GM21576 (cell line): ENCODE measurements at regions not wholly inside any gene's neighbourhood (a gene's known extent, or its start where the extent isn't known, plus 50 kb on each side); places are given as distances from the start of the nearest gene placed in this dataset.
A peak's percentile ranks its signal among the peaks of the same experiment; 100 is the strongest.
"Not testable (repeated sequence)": the region's sequence is repeated elsewhere in the genome, so short reads cannot be mapped to it uniquely, and the experiment has no call there.

ENCODE experiments used
- ATAC-seq: cut with Tn5 transposase; IDR thresholded peaks from one replicate; pipeline ENCODE4 v1.9.1; 2021; ENCODE audit warnings: mild to moderate bottlenecking, moderate library complexity; ENCODE audit not compliant: unreplicated experiment

DNA sequence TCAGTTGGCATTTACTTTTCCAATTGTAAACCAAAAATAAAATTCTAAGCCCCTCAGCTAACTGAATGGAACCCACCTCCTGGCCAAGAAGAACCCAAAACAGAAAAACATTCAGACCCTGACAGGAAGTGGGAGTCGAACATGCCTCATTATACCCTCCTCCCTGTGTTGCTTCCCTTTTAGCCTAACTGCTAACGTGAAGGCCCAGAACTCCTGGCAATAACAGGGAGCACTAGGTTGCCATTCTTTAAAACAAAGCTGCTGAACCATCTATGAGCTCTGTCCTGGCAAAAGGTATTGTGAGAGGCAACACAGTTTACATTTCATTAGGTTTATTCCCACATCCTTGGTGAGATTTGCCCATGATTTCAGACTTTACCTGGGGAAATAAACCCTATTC is 481.4 kb downstream of the CHSY3 start:
- no peak for ATAC-seq

DNA sequence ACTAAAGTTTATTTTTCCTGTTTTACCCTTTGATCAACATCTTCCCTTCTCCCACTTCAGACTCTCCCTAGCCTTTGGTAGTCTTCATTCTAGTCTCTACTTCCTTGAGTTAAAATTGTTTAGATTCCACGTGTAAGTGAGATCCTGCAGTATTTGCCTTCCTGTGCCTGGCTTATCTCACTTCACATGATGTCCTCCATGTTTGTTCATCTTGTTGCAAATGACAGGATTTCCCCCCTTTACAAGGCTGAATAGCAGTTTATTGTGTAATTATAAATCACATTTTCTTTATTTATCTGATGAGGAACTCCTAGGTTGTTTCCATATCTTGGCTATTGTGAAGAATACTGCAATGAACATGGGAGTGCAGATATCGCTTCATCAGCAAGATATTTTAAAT is 461.7 kb downstream of the CHSY3 start:
- ATAC-seq: no peak

- no peak for ATAC-seq
Measured at GRCh38 chr5:130350131-130350530, 445.9 kb downstream of the CHSY3 start.

DNA sequence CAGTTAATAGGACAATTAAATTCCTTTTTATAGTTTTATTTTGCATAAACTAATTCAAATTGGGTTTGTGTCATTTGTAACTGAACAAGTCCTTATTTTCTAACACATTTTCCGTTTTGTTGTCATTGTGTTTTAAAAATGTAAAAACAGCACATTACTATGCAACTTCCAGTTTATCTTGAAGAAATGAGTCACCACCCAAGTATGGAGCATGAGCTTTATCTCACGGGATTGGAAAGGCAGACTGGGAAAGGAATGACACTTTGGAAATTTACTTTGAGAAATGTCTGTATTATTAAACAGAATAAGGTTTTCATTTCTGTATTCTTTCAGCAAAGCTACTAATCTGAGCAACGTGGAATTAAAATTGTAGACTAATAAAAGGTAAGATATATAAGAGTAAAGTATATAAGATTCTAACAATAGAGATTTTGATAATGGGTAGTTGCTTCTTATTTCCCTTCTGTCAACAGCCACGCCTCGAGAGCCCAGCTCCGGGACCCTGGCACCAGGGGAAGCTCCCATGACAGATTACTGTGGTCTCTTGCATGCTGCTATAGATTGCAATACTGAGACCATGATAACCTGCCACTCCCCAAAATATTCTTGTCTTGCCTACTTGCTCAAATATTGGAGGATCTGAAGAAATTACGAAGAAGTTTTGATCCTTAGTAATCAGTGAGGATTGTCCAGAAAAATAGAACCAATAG is 433.1 kb downstream of the CHSY3 start:
- ATAC-seq: no peak

- ATAC-seq: no peak
Measured at GRCh38 chr5:130335117-130335516, 430.9 kb downstream of the CHSY3 start.

- ATAC-seq: no peak
Measured at GRCh38 chr5:130333089-130333488, 428.8 kb downstream of the CHSY3 start.

GRCh38 chr5:130331332-130331731 is 427.1 kb downstream of the CHSY3 start:
- ATAC-seq: no peak

GRCh38 chr5:130324953-130325671 is 420.8 kb downstream of the CHSY3 start:
- no peak for ATAC-seq

DNA sequence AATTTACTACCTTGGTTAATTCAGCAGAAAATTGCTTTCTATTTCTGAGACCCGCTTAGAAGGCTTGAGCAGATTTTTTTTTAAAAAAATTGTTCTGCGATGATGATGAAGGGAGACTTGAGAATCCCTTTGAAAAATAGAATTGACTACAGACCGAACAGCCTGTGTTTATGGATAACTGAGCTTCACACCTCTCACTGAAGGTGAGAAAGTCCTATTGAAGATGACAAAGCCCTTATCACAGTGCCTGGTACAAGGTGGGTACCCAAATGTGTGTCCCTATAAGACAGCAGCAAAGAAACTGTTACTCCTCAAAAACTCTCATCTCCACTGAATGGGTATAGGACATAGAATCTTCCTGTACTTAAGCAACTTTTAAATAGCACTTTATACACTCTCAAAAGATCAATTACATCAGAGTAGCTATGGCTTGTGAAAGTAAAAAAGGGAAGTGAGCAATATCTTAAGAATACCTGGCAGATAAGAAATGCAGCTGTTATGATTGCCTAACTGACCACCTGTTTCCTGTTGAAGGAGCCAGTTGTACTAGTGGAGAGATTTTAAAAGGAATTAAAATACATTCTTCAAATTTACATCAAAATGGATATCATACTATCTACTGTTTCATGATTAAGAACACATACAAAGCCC is 419.7 kb downstream of the CHSY3 start:
- ATAC-seq: peak; percentile 100

DNA sequence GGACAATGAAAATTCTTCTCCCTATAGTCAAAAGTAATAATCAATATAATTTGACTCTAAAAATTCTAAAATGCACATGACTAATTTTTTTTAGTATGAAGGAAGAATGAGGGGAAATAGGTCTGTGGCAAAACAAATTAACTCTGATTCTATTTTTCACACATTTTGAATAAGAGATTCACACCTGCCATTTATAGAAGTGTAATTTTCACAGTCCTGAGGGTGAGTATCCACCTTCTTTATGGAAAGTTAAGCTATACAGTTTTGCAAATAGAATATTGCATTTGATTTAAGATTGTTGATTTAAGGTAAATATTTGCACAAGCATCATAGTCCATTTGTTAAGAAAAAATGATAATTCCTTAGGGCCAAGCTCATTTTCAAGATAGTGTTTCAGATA is 417.7 kb downstream of the CHSY3 start:
- ATAC-seq: no peak

- peak; percentile 46 for ATAC-seq
Measured at GRCh38 chr5:130316971-130317680, 412.9 kb downstream of the CHSY3 start.

- ATAC-seq: no peak
Measured at GRCh38 chr5:130295235-130295634, 391.0 kb downstream of the CHSY3 start.

GRCh38 chr5:130294798-130295197 is 390.5 kb downstream of the CHSY3 start:
- not testable (repeated sequence) for ATAC-seq

GRCh38 chr5:130290219-130290618 is 386.0 kb downstream of the CHSY3 start:
- no peak for ATAC-seq

GRCh38 chr5:130289132-130290088 is 385.1 kb downstream of the CHSY3 start:
- no peak for ATAC-seq

- no peak for ATAC-seq
Measured at GRCh38 chr5:130287438-130287837, 383.2 kb downstream of the CHSY3 start.

- ATAC-seq: no peak
Measured at GRCh38 chr5:130286971-130287370, 382.7 kb downstream of the CHSY3 start.

- ATAC-seq: no peak
Measured at GRCh38 chr5:130282049-130282448, 377.8 kb downstream of the CHSY3 start.

DNA sequence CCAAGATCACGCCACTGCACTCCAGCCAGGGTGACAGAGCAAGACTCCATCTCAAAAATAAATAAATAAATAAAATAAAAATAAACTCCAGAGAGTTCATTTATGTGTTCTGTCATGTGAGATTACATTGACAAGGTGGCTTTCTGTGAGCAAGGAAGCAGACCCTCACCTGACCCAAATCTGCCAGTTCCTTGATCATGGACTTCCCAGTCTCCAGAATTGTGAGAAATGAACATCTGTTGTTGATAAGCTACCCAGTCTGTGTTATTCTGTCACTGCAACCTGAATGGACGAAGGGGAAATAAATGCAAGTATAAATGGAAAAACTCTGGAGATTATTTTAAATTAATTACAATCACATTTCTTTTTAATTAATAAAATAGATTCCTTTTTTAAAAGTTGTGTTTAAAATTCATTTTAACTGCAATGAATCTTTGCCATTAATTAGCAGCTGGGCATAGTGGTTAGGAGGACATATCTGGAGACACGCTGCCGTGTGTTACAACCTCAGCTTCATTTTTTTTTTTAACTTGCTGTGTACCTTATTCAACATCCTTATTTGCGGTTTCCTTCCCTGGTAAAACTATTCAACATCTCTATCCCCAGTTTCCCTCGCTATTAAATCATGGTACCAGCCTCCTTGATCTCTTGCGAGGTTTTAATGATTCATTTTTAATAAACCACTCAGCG is 376.4 kb downstream of the CHSY3 start:
- no peak for ATAC-seq

- no peak for ATAC-seq
Measured at GRCh38 chr5:130279386-130279785, 375.1 kb downstream of the CHSY3 start.
